ENCODE measurements at regions not wholly inside any gene's neighbourhood (a gene's known extent, or its start where the extent isn't known, plus 50 kb on each side); places are given as distances from the start of the nearest gene placed in this dataset.
A peak's percentile ranks its signal among the peaks of the same experiment; 100 is the strongest.

- DNase-seq (ENCODE audit: low read depth, low spot score), result no peak
- H3K4me3 ChIP-seq (ENCODE audit: low read depth, low read length), result no peak overlapping the region
- in situ Hi-C loops (cut with HindIII; ENCODE audit: low sequenced_read_pairs), result no loop called here
- TF ChIP-seq CTCF (IDR thresholded peaks at IDR 0.05; ENCODE audit: low read depth, low read length), result no peak
Measured at GRCh38 chr10:33735464-33735923, 401.0 kb upstream of the NRP1 start.

- TF ChIP-seq CTCF (IDR thresholded peaks at IDR 0.05; ENCODE audit: low read depth, low read length), result no peak
- in situ Hi-C loops (cut with HindIII; ENCODE audit: low sequenced_read_pairs), result no loop called here
- H3K4me3 ChIP-seq (ENCODE audit: low read depth, low read length), result no peak overlapping the region
- DNase-seq (ENCODE audit: low read depth, low spot score), result no peak
Measured at GRCh38 chr10:33734393-33735155, 400.1 kb upstream of the NRP1 start.

- no peak overlapping the region for H3K4me3 ChIP-seq (ENCODE audit: low read depth, low read length)
- in situ Hi-C loops (cut with HindIII; ENCODE audit: low sequenced_read_pairs), result no loop called here
- no peak for TF ChIP-seq CTCF (IDR thresholded peaks at IDR 0.05; ENCODE audit: low read depth, low read length)
- no peak for DNase-seq (ENCODE audit: low read depth, low spot score)
Measured at GRCh38 chr10:33733058-33733457, 398.6 kb upstream of the NRP1 start.

GRCh38 chr10:33732161-33732680, 397.8 kb upstream of the NRP1 start:
- no peak overlapping the region for H3K4me3 ChIP-seq (ENCODE audit: low read depth, low read length)
- DNase-seq (ENCODE audit: low read depth, low spot score), result peak; percentile 32
- in situ Hi-C loops (cut with HindIII; ENCODE audit: low sequenced_read_pairs), result no loop called here
- TF ChIP-seq CTCF (IDR thresholded peaks at IDR 0.05; ENCODE audit: low read depth, low read length), result no peak

GRCh38 chr10:33731322-33731721, 396.9 kb upstream of the NRP1 start:
- no peak for DNase-seq (ENCODE audit: low read depth, low spot score)
- in situ Hi-C loops (cut with HindIII; ENCODE audit: low sequenced_read_pairs), result no loop called here
- H3K4me3 ChIP-seq (ENCODE audit: low read depth, low read length), result no peak overlapping the region
- TF ChIP-seq CTCF (IDR thresholded peaks at IDR 0.05; ENCODE audit: low read depth, low read length), result no peak

- H3K4me3 ChIP-seq (ENCODE audit: low read depth, low read length), result no peak overlapping the region
- no peak for TF ChIP-seq CTCF (IDR thresholded peaks at IDR 0.05; ENCODE audit: low read depth, low read length)
- DNase-seq (ENCODE audit: low read depth, low spot score), result no peak
- in situ Hi-C loops (cut with HindIII; ENCODE audit: low sequenced_read_pairs), result no loop called here
Measured at GRCh38 chr10:33725430-33725829, 391.0 kb upstream of the NRP1 start.

All from astrocyte of the spinal cord (primary cell).